ENCODE measurements at regions not wholly inside any gene's neighbourhood (a gene's known extent, or its start where the extent isn't known, plus 50 kb on each side); places are given as distances from the start of the nearest gene placed in this dataset.
A peak's percentile ranks its signal among the peaks of the same experiment; 100 is the strongest.
"Not testable (repeated sequence)": the region's sequence is repeated elsewhere in the genome, so short reads cannot be mapped to it uniquely, and the experiment has no call there.

GRCh38 chr3:115398506-115398905 lies 224.8 kb upstream of the GAP43 start:
- no peak for DNase-seq (ENCODE audit: low spot score)
- no peaks in the 10 kb centered on the region for H3K36me3 Mint-ChIP-seq
- no peak for ATAC-seq
- H3K27ac Mint-ChIP-seq = no peak overlapping the region
- no peaks in the 10 kb centered on the region for H3K4me1 Mint-ChIP-seq (ENCODE audit: low read depth in 2 of 2)
- H3K27me3 Mint-ChIP-seq = peaks cover 2 to 16% of the 10 kb centered on the region in 2 donors
- H3K4me3 Mint-ChIP-seq = no peak overlapping the region
- H3K9me3 Mint-ChIP-seq = no peaks in the 10 kb centered on the region

DNA sequence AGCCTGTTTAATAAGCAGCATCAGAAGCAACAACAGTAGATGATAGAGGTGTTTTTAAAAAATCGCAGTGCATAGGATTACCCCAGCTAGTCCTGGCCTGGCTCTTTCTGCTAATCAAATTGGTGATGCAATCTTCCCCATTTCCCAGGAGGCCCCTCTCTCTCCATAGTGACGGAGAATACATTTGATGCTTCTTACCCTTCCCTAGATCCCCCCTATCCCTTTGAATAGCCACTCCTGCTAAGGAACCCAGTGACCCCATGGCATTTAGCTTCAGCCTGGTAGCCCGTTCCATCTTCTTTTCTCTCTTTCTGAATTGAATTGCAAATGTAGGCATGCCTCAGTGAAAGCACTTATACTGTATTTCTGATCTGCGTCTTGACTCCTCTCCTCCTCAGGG lies 223.6 kb upstream of the GAP43 start:
- Mint-ChIP-seq H3K36me3 (no peaks in the 10 kb centered on the region), H3K4me3 (no peak overlapping the region), H3K9me3 (no peaks in the 10 kb centered on the region), H3K27ac (no peak overlapping the region), H3K4me1 (ENCODE audit: low read depth in 2 of 2) (no peaks in the 10 kb centered on the region), H3K27me3 (peaks cover 2 to 18% of the 10 kb centered on the region in 2 donors)
- ATAC-seq (no peak), DNase-seq (ENCODE audit: low spot score) (no peak)

GRCh38 chr3:115401298-115401697 lies 222.0 kb upstream of the GAP43 start:
- ATAC-seq = no peak
- Mint-ChIP-seq H3K27me3 (peaks cover 2 to 24% of the 10 kb centered on the region in 2 donors), H3K27ac (no peak overlapping the region), H3K4me3 (no peak overlapping the region), H3K4me1 (ENCODE audit: low read depth in 2 of 2) (no peaks in the 10 kb centered on the region), H3K9me3 (peaks cover 3% of the 10 kb centered on the region), H3K36me3 (no peaks in the 10 kb centered on the region)
- no peak for DNase-seq (ENCODE audit: low spot score)

DNA sequence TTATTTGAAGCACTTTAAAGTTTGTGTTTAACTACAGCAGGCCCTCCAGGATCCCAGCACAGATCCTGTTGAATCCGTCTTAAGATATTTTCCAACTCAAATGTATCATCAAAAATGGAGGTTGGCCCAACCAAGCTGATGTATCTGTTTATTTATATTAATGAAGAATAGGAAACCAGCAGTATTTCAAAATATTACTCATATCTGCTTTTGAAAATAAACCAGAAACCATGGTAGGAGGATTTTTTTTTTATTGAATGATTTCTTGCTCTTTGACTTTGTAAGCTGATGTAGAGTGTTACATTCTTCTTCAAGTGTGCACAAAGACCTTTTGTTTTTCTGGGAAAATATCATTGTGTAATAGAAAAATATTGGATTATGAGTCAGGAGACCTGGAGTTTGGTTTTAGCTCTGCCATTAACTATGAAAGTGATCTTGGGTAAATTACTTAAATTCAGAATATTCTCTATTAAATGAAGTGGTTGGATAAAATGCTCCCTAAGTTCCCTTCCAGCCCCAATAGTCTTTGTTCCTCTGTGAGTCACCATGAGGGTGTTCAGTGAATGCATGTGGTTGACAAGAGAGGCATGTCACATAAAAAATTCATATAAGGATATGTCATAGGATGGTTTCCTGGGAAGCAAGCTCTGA lies 221.3 kb upstream of the GAP43 start:
- Mint-ChIP-seq H3K27me3 (peaks cover 2 to 24% of the 10 kb centered on the region in 2 donors), H3K9me3 (peaks cover 3% of the 10 kb centered on the region), H3K27ac (no peak overlapping the region), H3K4me3 (no peak overlapping the region), H3K36me3 (no peaks in the 10 kb centered on the region), H3K4me1 (ENCODE audit: low read depth in 2 of 2) (no peaks in the 10 kb centered on the region)
- ATAC-seq (no peak), DNase-seq (ENCODE audit: low spot score) (no peak)

DNA sequence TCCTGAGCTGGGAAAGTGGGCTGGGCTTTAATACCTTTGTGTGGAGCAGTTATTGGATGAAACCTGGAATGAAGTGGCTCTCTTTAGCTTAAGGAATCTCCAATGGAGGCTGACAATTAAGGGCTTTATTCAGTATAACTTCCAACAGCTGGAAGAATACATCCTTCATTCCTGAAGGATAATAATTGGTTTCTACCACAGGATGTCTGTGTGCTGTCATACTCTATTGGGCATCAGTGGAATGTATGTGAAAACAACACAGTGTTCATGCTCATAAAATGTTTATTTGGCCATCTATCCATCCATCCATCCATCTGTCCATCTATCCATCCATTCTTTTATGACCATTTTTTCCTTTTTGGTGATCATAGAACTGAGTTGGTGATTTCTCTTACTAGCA lies 220.7 kb upstream of the GAP43 start:
- DNase-seq (ENCODE audit: low spot score) = no peak
- H3K27me3 Mint-ChIP-seq = peaks cover 2 to 24% of the 10 kb centered on the region in 2 donors
- no peak overlapping the region for H3K4me3 Mint-ChIP-seq
- H3K4me1 Mint-ChIP-seq (ENCODE audit: low read depth in 2 of 2) = no peaks in the 10 kb centered on the region
- H3K9me3 Mint-ChIP-seq = peaks cover 3% of the 10 kb centered on the region
- H3K27ac Mint-ChIP-seq = no peak overlapping the region
- no peaks in the 10 kb centered on the region for H3K36me3 Mint-ChIP-seq
- no peak for ATAC-seq

DNA sequence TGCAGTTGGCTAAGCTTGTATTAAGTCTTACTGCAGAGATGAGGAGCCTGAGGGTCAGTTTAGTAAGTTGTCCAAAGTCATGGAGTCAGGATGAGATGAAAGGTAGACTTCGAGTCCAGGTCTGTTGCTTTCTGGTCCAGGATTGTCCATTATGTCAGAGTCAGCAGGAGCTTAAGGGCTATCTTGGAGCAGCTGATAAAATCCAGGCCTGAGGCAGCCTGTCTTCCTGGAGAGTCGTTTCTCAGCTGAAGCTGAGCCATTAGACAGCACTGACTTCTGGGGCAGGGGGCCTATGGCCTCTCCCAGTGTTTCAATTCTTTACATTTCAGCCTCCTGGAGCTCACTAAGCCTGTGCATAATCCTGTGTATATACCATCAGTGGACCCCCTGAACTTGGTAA lies 219.5 kb upstream of the GAP43 start:
- ATAC-seq (peak in 1 of 2 donors; percentile 17), DNase-seq (ENCODE audit: low spot score) (no peak)
- no peaks in the 10 kb centered on the region for H3K4me1 Mint-ChIP-seq (ENCODE audit: low read depth in 2 of 2)
- peaks cover 2 to 24% of the 10 kb centered on the region in 2 donors for H3K27me3 Mint-ChIP-seq
- no peaks in the 10 kb centered on the region for H3K36me3 Mint-ChIP-seq
- peaks cover 3% of the 10 kb centered on the region for H3K9me3 Mint-ChIP-seq
- no peak overlapping the region for H3K4me3 Mint-ChIP-seq
- H3K27ac Mint-ChIP-seq = no peak overlapping the region

- Mint-ChIP-seq H3K27ac (no peak overlapping the region), H3K36me3 (no peaks in the 10 kb centered on the region), H3K4me3 (no peak overlapping the region), H3K27me3 (peaks cover 0 to 16% of the 10 kb centered on the region in 2 donors), H3K4me1 (ENCODE audit: low read depth in 2 of 2) (no peaks in the 10 kb centered on the region), H3K9me3 (peaks cover 3% of the 10 kb centered on the region)
- DNase-seq (ENCODE audit: low spot score) = no peak
- ATAC-seq = no peak
Measured at GRCh38 chr3:115409596-115409995, 213.7 kb upstream of the GAP43 start.

- H3K27ac Mint-ChIP-seq; H3K9me3 Mint-ChIP-seq; H3K36me3 Mint-ChIP-seq; H3K4me3 Mint-ChIP-seq; ATAC-seq; H3K4me1 Mint-ChIP-seq (ENCODE audit: low read depth in 2 of 2); DNase-seq (ENCODE audit: low spot score): not testable (repeated sequence)
- H3K27me3 Mint-ChIP-seq = peaks cover 0 to 10% of the 10 kb centered on the region in 2 donors
Measured at GRCh38 chr3:115414610-115415009, 208.7 kb upstream of the GAP43 start.

DNA sequence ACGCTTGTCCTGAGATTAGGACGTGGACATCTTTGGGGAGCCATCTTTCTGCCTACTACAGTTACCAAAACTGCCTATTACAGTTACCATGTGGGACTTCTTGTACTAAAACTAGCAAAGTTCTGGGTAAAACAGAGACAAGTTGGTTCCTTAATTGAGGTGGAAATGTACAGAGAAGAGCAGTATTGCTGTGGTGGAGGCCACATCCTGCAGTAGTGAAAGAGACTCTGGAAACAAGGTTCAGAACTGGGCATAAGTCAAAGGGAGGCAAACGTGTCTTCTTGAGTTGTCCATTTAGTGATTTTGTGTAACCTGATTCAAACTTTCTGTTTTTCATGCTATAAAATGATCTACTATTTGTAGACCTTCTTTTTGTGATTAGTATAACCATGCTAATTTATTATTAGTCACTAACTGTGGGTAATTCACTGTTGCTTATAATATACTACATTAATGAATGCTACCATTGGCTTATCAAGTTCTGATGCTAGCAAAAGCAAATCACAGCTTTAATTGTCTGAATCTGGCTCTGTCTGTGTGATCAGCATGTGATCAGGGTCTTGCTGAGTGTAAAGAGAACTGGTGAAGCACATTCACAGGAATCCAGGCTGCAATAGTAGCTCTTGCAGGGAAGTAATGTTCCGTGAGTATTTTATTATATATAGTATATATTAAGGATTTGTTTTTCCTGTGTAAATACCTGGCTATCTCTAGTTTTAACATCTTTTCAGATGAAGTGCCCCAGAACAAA lies 207.9 kb upstream of the GAP43 start:
- ATAC-seq (no peak), DNase-seq (ENCODE audit: low spot score) (no peak)
- Mint-ChIP-seq H3K4me3 (no peak overlapping the region), H3K36me3 (no peaks in the 10 kb centered on the region), H3K27ac (no peak overlapping the region), H3K9me3 (no peaks in the 10 kb centered on the region), H3K27me3 (peaks cover 0 to 10% of the 10 kb centered on the region in 2 donors), H3K4me1 (ENCODE audit: low read depth in 2 of 2) (no peaks in the 10 kb centered on the region)

DNA sequence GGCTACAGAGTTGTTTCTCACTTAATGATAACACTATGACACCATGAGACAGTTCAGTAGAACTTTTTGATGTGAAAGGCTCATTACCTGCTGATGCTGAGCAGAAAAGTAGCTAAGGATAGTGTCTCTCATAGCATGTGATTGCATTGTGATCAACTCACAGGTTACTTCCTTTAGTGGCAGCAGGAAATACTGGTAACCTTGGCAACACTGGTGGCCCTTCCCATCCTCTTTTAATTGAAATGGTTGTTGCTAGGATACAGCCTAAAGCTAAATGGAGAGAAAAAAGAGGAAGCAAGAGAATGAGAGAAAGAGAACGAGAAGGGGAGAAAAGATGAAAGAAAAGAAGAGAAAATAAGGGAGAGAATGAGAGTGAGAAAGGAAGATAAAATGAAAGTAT lies 204.7 kb upstream of the GAP43 start:
- Mint-ChIP-seq H3K4me3 (no peak overlapping the region), H3K36me3 (no peaks in the 10 kb centered on the region), H3K27me3 (no peaks in the 10 kb centered on the region), H3K9me3 (no peaks in the 10 kb centered on the region), H3K27ac (no peak overlapping the region), H3K4me1 (ENCODE audit: low read depth in 2 of 2) (no peaks in the 10 kb centered on the region)
- DNase-seq (ENCODE audit: low spot score) (no peak), ATAC-seq (no peak)

DNA sequence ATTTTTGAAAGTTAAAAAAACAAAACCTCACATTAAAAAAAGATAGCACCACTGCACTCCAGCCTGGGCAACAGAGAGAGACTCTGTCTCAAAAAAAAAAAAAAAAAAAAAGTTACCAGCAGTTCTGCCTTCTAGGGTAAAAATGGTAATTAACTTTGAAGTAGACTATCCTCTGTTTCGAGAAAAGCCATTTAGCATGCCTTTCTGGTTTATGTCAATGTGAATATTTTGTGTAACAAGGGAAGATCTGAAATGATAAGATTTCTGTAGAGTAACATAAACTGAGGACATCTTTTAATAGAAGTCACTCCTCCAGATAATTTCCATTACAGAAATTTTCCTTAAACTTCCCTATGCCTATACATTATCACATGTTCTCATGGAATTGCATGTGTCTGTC lies 203.2 kb upstream of the GAP43 start:
- Mint-ChIP-seq H3K4me1 (ENCODE audit: low read depth in 2 of 2) (no peaks in the 10 kb centered on the region), H3K27ac (no peak overlapping the region), H3K27me3 (no peaks in the 10 kb centered on the region), H3K36me3 (no peaks in the 10 kb centered on the region), H3K9me3 (no peaks in the 10 kb centered on the region), H3K4me3 (no peak overlapping the region)
- no peak for ATAC-seq
- no peak for DNase-seq (ENCODE audit: low spot score)

DNA sequence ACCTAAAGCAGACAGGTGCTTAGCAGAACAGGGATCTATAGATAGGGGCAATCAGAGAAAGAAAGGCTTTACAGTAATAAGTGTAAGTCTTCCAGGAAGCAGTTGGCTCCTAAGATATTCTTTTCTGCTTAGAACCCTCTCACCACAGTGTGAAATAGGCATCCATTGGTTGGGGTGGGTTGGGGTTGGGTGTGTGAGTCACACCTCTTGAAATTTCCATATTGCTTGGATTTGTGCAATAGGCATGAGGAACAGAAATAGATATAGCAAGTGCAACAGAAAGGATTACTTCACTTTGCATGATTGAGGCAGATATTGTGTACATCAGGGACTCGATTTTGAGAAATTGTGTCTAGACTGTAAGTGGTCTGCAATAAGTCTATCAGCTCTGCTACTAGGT lies 200.1 kb upstream of the GAP43 start:
- DNase-seq (ENCODE audit: low spot score) (no peak), ATAC-seq (peak; percentile 20 to 59)
- H3K36me3 Mint-ChIP-seq = no peaks in the 10 kb centered on the region
- H3K9me3 Mint-ChIP-seq = peaks cover 3% of the 10 kb centered on the region
- no peak overlapping the region for H3K27ac Mint-ChIP-seq
- no peak overlapping the region for H3K4me3 Mint-ChIP-seq
- H3K27me3 Mint-ChIP-seq = no peaks in the 10 kb centered on the region
- no peaks in the 10 kb centered on the region for H3K4me1 Mint-ChIP-seq (ENCODE audit: low read depth in 2 of 2)

GRCh38 chr3:115428841-115429240 lies 194.5 kb upstream of the GAP43 start:
- no peak for DNase-seq (ENCODE audit: low spot score)
- H3K27me3 Mint-ChIP-seq = peaks cover 0 to 5% of the 10 kb centered on the region in 2 donors
- H3K4me1 Mint-ChIP-seq (ENCODE audit: low read depth in 2 of 2) = no peaks in the 10 kb centered on the region
- peaks cover 6% of the 10 kb centered on the region for H3K9me3 Mint-ChIP-seq
- H3K36me3 Mint-ChIP-seq = no peaks in the 10 kb centered on the region
- no peak overlapping the region for H3K27ac Mint-ChIP-seq
- ATAC-seq = no peak
- H3K4me3 Mint-ChIP-seq = no peak overlapping the region

- H3K36me3 Mint-ChIP-seq = no peaks in the 10 kb centered on the region
- ATAC-seq = no peak
- DNase-seq (ENCODE audit: low spot score) = no peak
- no peak overlapping the region for H3K4me3 Mint-ChIP-seq
- no peaks in the 10 kb centered on the region for H3K4me1 Mint-ChIP-seq (ENCODE audit: low read depth in 2 of 2)
- H3K27ac Mint-ChIP-seq = no peak overlapping the region
- H3K9me3 Mint-ChIP-seq = peaks cover 5% of the 10 kb centered on the region
- no peaks in the 10 kb centered on the region for H3K27me3 Mint-ChIP-seq
Measured at GRCh38 chr3:115436767-115437301, 186.5 kb upstream of the GAP43 start.

Data from natural killer cell treated with Interleukin-12 subunit alpha and Interleukin-12 subunit beta and Interleukin-15 and Interleukin-18, amount 100 ng/mL, for 72 hours (primary cell).